ENCODE measurements at regions not wholly inside any gene's neighbourhood (a gene's known extent, or its start where the extent isn't known, plus 50 kb on each side); places are given as distances from the start of the nearest gene placed in this dataset.

- no peak for DNase-seq (ENCODE audit: low spot score)
- no peak for TF ChIP-seq CTCF (IDR thresholded peaks at IDR 0.05; ENCODE audit: extremely low read depth, missing control alignments)
Observed at GRCh38 chr5:4038994-4039393, 443.4 kb downstream of the IRX1 start.

- no peak for DNase-seq (ENCODE audit: low spot score)
- no peak for TF ChIP-seq CTCF (IDR thresholded peaks at IDR 0.05; ENCODE audit: extremely low read depth, missing control alignments)
Observed at GRCh38 chr5:4042311-4042710, 446.7 kb downstream of the IRX1 start.

GRCh38 chr5:4043135-4043534 is 447.5 kb downstream of the IRX1 start:
- no peak for DNase-seq (ENCODE audit: low spot score)
- no peak for TF ChIP-seq CTCF (IDR thresholded peaks at IDR 0.05; ENCODE audit: extremely low read depth, missing control alignments)

- no peak for TF ChIP-seq CTCF (IDR thresholded peaks at IDR 0.05; ENCODE audit: extremely low read depth, missing control alignments)
- DNase-seq (ENCODE audit: low spot score): no peak
Observed at GRCh38 chr5:4044881-4045280, 449.2 kb downstream of the IRX1 start.

GRCh38 chr5:4048398-4048797 is 452.8 kb downstream of the IRX1 start:
- no peak for DNase-seq (ENCODE audit: low spot score)
- TF ChIP-seq CTCF (IDR thresholded peaks at IDR 0.05; ENCODE audit: extremely low read depth, missing control alignments): no peak

GRCh38 chr5:4050203-4050602 is 454.6 kb downstream of the IRX1 start:
- TF ChIP-seq CTCF (IDR thresholded peaks at IDR 0.05; ENCODE audit: extremely low read depth, missing control alignments): no peak
- no peak for DNase-seq (ENCODE audit: low spot score)

GRCh38 chr5:4053136-4053535 is 457.5 kb downstream of the IRX1 start:
- no peak for TF ChIP-seq CTCF (IDR thresholded peaks at IDR 0.05; ENCODE audit: extremely low read depth, missing control alignments)
- no peak for DNase-seq (ENCODE audit: low spot score)

Data from GM20000 (cell line).